ENCODE measurements at regions not wholly inside any gene's neighbourhood (a gene's known extent, or its start where the extent isn't known, plus 50 kb on each side); places are given as distances from the start of the nearest gene placed in this dataset.

GRCh38 chr22:22384668-22385244, 123.8 kb downstream of the ZNF280B start (continued):
- TF ChIP-seq TEAD2 (tag; IDR thresholded peaks at IDR 0.05): 0 out of 2 replicates have a peak, but pooled peaks have one; percentile 29
- no peak for TF ChIP-seq ZFPM2 (CRISPR knock-in tag; IDR thresholded peaks at IDR 0.05)
- TF ChIP-seq SNRNP70 (optimal IDR thresholded peaks at IDR 0.05; ENCODE audit: low read depth, low read length): no peak
- no peak for TF ChIP-seq ZBTB34 (CRISPR knock-in tag; IDR thresholded peaks at IDR 0.05)
- TF ChIP-seq SNAPC5 (CRISPR knock-in tag; IDR thresholded peaks at IDR 0.05): no peak

GRCh38 chr22:22386602-22387385, 121.7 kb downstream of the ZNF280B start:
- ATAC-seq: no peak
- Histone ChIP-seq H3K9me1 (ENCODE audit: control insufficient read depth, insufficient read depth, low read length) (no peaks in the 10 kb centered on the region), H3K27ac (ENCODE audit: extremely low read depth, low read depth, low read length) (no peak overlapping the region), H3K9ac (ENCODE audit: insufficient read depth in 1 of 2, low read depth in 2 of 2, low read length in 2 of 2) (no peak overlapping the region), H3K9me3 (replicated peaks; ENCODE audit: control insufficient read depth, insufficient read depth, low read depth, low read length) (no peaks in the 10 kb centered on the region), H2AFZ (ENCODE audit: low read depth, low read length) (no peak overlapping the region), H3K4me2 (ENCODE audit: insufficient read depth, low read length) (no peak overlapping the region), H3K36me3 (ENCODE audit: control insufficient read depth, insufficient read depth, low read length) (no peaks in the 10 kb centered on the region), H3K4me1 (replicated peaks in 1 of 2; ENCODE audit: control insufficient read depth in 2 of 2, insufficient read depth in 2 of 2, low read length in 2 of 2) (no peaks in the 10 kb centered on the region), H3K79me2 (ENCODE audit: control insufficient read depth, insufficient read depth, low read length) (no peaks in the 10 kb centered on the region), H3K27me3 (ENCODE audit: control insufficient read depth in 2 of 2, insufficient read depth in 2 of 2, low read length in 2 of 2) (peaks cover 31 to 44% of the 10 kb centered on the region in 2 experiments), H4K20me1 (replicated peaks; ENCODE audit: control insufficient read depth, insufficient read depth, low read length) (no peaks in the 10 kb centered on the region), H3K4me3 (no peak overlapping the region)
- WGBS (ENCODE audit: insufficient coverage, low coverage, missing lambda C conversion rate): under 1% methylated on average over 10 of the region's 10 CpGs
- ChIA-PET POLR2A (interaction anchor here (0.6 to 4.2 kb wide), 4 partner anchors 9 to 305 kb away, joined by 4 to 21 read pairs (median 5); no protein-coding TSS in a partner anchor), CTCF (ENCODE audit: low intra/inter-chr PET ratio) (interaction anchor here (0.6 to 0.9 kb wide), 2 partner anchors 17 to 27 kb away, joined by 3 read pairs; no protein-coding TSS in a partner anchor)
- in situ Hi-C loops (cut with MboI): no loop called here
- TF ChIP-seq CHD4 (IDR thresholded peaks at IDR 0.05; ENCODE audit: insufficient read depth, insufficient replicate concordance, low read depth, low read length, poor library complexity, severe bottlenecking) (no peak), ZNF639 (CRISPR knock-in tag; conservative IDR thresholded peaks at IDR 0.05 in 1 of 2, IDR thresholded peaks at IDR 0.05 in 1 of 2) (0 out of 4 replicates have a peak, but pooled peaks of 1 of the 2 experiments have one; percentile 6), SMAD2 (IDR thresholded peaks at IDR 0.05; ENCODE audit: low read depth, low read length) (no peak), GMEB1 (CRISPR knock-in tag; IDR thresholded peaks at IDR 0.05) (no peak), HDAC6 (IDR thresholded peaks at IDR 0.05; ENCODE audit: low read depth, low read length) (no peak), TEAD4 (IDR thresholded peaks at IDR 0.05; ENCODE audit: low read length) (no peak), TEAD4 (CRISPR knock-in tag; IDR thresholded peaks at IDR 0.05; ENCODE audit: borderline replicate concordance) (0 out of 2 replicates have a peak, but pooled peaks have one; percentile 56), USF1 (CRISPR knock-in tag; IDR thresholded peaks at IDR 0.05) (0 out of 2 replicates have a peak, but pooled peaks have one; percentile 16)
- DNase-seq (ENCODE audit: extremely low read depth in 1 of 4, low spot score in 3 of 4): no peak
- FAIRE-seq: no peak
- BruUV-seq (replicated peaks): no TSS peak
- intact Hi-C loops (cut with micrococcal nuclease): no loop called here
